Vagina (tissue), 2 donors: ENCODE measurements at regions not wholly inside any gene's neighbourhood (a gene's known extent, or its start where the extent isn't known, plus 50 kb on each side); places are given as distances from the start of the nearest gene placed in this dataset.

Experiments used
- CTCF ChIP-seq, 3 experiments: fragments of 450-650 bp in 2 of 3; fragments of 200-600 bp in 1 of 3; sonication (generic) in 1 of 3; IDR thresholded peaks; one replicate each; pipeline ENCODE4 v1.5.1; 2017 to 2019; ENCODE audit warnings: antibody characterized with exemption in 3 of 3, mild to moderate bottlenecking in 2 of 3, moderate library complexity in 2 of 3
- POLR2A ChIP-seq, 2 donors: fragments of 450-650 bp; IDR thresholded peaks; one replicate each; pipeline ENCODE4 v1.6.1; 2017; ENCODE audit warnings: antibody characterized with exemption in 2 of 2, mild to moderate bottlenecking in 2 of 2, moderate library complexity in 2 of 2

GRCh38 chr16:16925432-16925831 lies 545.3 kb downstream of the XYLT1 start:
- no peak for TF ChIP-seq CTCF (IDR thresholded peaks at IDR 0.05)
- TF ChIP-seq POLR2A (IDR thresholded peaks at IDR 0.05), result no peak
